ENCODE measurements at regions not wholly inside any gene's neighbourhood (a gene's known extent, or its start where the extent isn't known, plus 50 kb on each side); places are given as distances from the start of the nearest gene placed in this dataset.
"Not testable (repeated sequence)": the region's sequence is repeated elsewhere in the genome, so short reads cannot be mapped to it uniquely, and the experiment has no call there.

- DNase-seq (ENCODE audit: low spot score): no peak
These were observed 627.4 kb downstream of the LRRC70 start for GRCh38 chr5:63205976-63206375.

GRCh38 chr5:63201738-63202137, 623.1 kb downstream of the LRRC70 start:
- no peak for DNase-seq (ENCODE audit: low spot score)

GRCh38 chr5:63194126-63194525, 615.5 kb downstream of the LRRC70 start:
- no peak for DNase-seq (ENCODE audit: low spot score)

DNA sequence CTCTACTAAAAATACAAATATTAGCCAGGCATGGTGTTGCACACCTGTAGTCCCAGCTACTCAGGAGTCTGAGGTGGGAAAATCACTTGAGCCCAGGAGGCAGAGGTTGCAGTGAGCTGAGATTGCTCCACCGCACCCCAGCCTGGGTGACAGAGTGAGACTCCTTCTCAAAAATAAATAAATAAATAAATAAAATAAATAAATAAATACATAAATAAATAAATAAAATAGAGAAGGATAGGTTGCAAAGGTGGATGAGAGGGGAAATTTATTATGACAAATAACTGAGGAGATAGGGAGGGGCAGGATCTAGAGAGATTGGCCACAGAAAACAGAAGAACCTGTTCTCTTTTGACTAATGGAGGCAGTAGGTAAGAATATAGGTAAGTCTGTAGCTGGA, 601.6 kb downstream of the LRRC70 start:
- not testable (repeated sequence) for DNase-seq (ENCODE audit: low spot score)

DNA sequence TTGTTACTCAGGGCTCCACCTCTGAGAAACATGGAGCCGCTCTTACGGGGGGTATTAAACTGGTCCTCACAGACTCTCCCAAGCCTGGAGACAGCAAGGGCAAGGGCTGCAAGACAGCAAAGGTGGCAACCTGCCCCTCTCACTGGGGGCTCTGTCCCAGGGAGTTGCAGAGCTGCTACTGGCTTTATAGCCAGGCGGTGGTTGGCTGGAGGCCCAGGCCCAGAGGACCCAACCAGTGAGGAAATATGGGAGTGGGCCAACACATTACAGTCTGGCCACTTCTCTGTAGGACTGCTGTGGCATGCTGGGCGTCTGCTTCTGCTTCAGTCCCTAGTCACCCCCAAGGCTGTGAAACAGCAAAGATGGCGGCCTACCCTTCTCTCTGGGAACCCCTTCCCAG, 597.2 kb downstream of the LRRC70 start:
- DNase-seq (ENCODE audit: low spot score): no peak

DNA sequence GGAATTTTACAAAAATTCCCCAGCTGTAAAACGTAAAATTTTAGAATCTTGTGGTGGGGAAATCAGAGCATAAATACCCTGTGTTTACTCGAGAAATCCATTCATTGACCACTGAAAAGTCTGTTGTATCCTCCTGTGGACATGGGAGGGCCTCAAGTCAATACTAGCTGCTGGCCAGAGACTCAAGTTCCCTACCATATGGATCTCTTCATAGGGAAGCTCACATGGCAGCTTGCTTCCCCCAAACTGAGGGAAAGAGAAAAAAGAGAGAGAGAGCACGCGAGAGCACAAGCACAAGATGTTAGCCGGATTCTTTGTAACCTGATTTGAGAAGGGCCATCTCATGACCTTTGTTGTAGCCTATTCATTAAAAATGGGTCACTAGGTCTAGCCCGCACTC, 591.9 kb downstream of the LRRC70 start:
- no peak for DNase-seq (ENCODE audit: low spot score)

GRCh38 chr5:63164838-63165535, 586.4 kb downstream of the LRRC70 start:
- DNase-seq (ENCODE audit: low spot score): no peak

- no peak for DNase-seq (ENCODE audit: low spot score)
These were observed 585.7 kb downstream of the LRRC70 start for GRCh38 chr5:63164339-63164738.

GRCh38 chr5:63155310-63155631, 576.7 kb downstream of the LRRC70 start:
- DNase-seq (ENCODE audit: low spot score): no peak

GRCh38 chr5:63154476-63155309, 576.1 kb downstream of the LRRC70 start:
- DNase-seq (ENCODE audit: low spot score): no peak

- no peak for DNase-seq (ENCODE audit: low spot score)
These were observed 574.3 kb downstream of the LRRC70 start for GRCh38 chr5:63152871-63153270.

GRCh38 chr5:63145167-63145566, 566.5 kb downstream of the LRRC70 start:
- DNase-seq (ENCODE audit: low spot score): no peak

DNA sequence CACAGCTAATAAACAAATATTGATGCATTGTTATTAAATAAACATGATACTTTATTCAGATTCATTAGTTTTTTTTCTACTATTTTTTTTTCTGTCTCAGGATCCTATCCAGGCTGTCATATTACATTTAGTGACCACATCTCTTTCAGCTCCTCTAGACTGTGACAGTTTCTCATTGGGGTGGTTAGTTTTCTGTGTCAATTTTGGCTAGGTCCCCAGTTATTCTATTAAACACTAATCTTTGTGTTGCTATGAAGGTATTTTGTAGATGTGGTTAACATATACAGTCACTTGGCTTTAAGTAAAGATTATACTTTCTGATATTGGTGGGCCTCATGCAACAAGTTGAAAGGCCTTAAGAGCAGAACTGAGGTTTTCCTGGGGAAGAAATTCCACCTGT, 563.0 kb downstream of the LRRC70 start:
- no peak for DNase-seq (ENCODE audit: low spot score)

DNA sequence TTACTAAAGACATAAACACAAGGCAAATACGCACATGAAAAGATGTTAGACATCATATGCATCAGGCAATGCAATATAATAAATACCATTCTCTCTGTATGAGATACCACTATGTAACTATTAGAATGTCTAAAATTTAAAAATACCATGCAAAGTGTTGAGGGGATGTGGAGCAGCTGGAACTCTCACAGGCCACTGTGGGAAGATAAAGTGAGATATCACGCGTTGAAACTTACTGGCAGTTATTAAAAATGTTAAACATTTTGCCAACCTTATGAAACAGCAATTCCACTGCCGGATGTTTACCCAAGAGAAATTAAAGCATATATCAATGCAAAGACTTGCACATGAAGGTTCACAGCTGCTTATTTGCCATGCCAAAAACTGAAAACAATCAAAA, 556.7 kb downstream of the LRRC70 start:
- no peak for DNase-seq (ENCODE audit: low spot score)

GRCh38 chr5:63131626-63132285, 553.1 kb downstream of the LRRC70 start:
- DNase-seq (ENCODE audit: low spot score): no peak

- DNase-seq (ENCODE audit: low spot score): no peak
These were observed 550.1 kb downstream of the LRRC70 start for GRCh38 chr5:63128761-63129160.

- DNase-seq (ENCODE audit: low spot score): no peak
These were observed 549.4 kb downstream of the LRRC70 start for GRCh38 chr5:63128018-63128417.

DNA sequence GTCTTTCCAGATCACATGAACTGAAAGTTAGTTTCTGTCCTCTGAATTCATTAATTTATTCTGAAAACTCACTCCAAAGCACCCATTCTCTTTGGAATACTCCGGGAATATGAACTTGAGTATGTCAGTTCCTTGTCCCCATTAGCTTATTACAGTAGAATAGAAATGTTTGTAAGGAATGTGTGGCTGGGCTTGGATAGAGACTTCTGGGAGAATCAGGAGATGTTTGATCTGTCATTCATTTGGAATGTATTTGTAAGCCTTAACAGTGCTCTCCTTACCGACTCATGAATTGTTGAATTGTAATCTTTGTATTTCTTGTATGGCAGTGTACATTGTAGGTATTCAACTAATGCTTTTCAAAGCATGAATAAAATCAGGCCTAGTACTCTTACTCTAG, 548.4 kb downstream of the LRRC70 start:
- peak; percentile 73 for DNase-seq (ENCODE audit: low spot score)

DNA sequence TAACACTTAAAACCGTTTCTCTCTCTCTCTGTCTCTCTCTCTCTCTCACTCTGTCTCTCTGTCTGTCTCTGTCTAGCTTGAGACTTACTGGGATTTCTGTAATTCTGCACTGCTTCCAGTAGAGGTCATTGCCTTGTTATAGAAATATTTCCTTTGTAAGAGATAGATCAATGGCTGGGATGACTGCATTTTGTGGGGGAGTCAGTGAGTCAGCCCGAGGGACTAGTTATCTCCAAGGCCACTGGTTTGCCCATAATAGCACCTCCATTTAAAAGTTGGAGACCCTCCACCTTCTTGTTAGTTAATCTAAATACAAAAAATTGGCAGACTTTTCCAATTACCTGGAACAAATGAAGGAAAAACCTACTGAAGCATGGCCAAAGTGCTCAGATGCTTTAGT, 547.2 kb downstream of the LRRC70 start:
- peak; percentile 45 for DNase-seq (ENCODE audit: low spot score)

DNA sequence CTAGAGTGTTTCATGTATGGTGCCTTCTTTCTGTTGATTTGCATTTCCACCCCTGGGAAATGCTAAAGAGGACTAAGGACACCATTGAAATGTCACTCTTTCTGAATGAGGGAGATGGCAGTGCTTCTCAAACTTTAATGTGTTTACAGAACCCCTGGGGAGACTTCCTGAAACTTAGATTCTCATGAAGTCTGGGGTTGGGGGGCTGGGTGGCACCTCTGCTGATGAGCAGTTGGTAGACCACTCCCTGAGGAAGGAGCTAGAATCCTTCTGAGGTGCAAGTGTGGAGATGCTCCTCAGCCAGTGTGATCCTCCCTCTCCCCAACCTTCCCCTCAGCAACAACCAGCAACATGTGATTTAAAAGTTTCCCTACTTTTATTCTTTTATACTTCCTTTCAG, 546.8 kb downstream of the LRRC70 start:
- no peak for DNase-seq (ENCODE audit: low spot score)

DNA sequence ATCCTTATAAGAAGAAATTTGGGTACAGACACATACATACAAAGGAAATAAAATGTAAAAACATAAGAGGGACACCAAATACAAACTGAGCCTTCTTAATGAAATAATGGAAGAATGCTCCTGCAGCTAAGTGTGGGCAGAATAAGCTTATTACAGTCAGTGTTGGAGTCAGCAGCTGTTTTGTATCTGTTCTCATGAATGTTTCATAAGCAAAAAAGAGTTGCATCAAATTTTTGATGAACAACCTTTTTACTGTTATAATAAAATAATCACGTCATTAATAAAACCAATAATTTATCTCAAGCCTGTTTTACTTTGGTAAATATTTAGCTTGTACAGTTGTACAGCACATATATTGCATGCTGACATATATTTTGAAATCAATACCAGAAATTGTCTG, 545.6 kb downstream of the LRRC70 start:
- DNase-seq (ENCODE audit: low spot score): no peak

DNA sequence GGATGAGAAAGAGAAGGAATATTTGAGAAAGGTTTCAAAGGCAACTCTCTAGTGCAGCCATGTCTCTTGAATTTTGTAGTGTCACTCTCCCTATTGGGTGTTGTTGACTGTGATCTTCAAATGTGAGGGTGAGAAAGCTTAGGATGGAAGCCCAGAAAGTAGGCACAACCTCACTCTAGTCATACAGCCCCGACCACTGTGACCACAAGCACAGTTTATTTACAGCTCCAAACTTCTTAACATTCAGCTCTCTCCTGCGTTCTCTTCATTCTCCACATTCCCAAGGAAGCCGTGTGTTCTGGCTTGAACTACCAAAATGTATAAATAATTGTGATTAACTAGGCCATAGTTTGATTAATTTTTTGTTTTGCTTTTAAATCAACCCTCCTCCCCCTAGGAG, 542.9 kb downstream of the LRRC70 start:
- no peak for DNase-seq (ENCODE audit: low spot score)

DNA sequence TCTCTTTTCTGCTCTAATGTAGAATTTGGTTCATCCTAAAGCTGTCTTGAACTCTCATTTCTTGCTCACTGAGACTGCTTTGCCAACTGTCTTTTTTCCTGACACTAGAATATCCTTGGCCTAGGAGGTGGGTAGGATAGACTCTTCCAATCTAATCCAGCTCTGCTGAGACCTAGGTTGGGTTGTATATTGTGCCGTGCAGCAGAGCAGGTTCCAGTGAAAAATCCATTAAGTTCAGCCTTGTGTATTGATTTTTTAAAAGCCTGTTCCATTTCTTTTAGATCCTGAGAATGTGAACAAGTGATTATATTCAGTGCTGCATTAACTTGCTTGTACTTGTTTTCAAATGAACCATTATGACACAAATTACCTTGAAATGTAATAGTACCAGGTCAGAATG, 539.6 kb downstream of the LRRC70 start:
- DNase-seq (ENCODE audit: low spot score): no peak
